ENCODE measurements at regions not wholly inside any gene's neighbourhood (a gene's known extent, or its start where the extent isn't known, plus 50 kb on each side); places are given as distances from the start of the nearest gene placed in this dataset.

- H3K27ac ChIP-seq, result no peak overlapping the region
- intact Hi-C loops (cut with DNase I), result no loop called here
- DNase-seq (no peak), ATAC-seq (no peak)
- 26 to 28% methylated on average over 3 of the region's 3 CpGs for WGBS, 2 donors
- TF ChIP-seq POLR2A (IDR thresholded peaks at IDR 0.05) (no peak), CTCF (IDR thresholded peaks at IDR 0.05) (no peak)
- H3K9me3 ChIP-seq, result no peaks in the 10 kb centered on the region
- no peaks in the 10 kb centered on the region for H3K27me3 ChIP-seq
- H3K4me3 ChIP-seq, result no peak overlapping the region
- no peaks in the 10 kb centered on the region for H3K4me1 ChIP-seq
- no peaks in the 10 kb centered on the region for H3K36me3 ChIP-seq (replicated peaks in 1 of 2; ENCODE audit: insufficient read depth in 1 of 2, low read depth in 2 of 2)
These were observed 406.4 kb downstream of the SNAPC1 start for GRCh38 chr14:62168564-62169155.

DNA sequence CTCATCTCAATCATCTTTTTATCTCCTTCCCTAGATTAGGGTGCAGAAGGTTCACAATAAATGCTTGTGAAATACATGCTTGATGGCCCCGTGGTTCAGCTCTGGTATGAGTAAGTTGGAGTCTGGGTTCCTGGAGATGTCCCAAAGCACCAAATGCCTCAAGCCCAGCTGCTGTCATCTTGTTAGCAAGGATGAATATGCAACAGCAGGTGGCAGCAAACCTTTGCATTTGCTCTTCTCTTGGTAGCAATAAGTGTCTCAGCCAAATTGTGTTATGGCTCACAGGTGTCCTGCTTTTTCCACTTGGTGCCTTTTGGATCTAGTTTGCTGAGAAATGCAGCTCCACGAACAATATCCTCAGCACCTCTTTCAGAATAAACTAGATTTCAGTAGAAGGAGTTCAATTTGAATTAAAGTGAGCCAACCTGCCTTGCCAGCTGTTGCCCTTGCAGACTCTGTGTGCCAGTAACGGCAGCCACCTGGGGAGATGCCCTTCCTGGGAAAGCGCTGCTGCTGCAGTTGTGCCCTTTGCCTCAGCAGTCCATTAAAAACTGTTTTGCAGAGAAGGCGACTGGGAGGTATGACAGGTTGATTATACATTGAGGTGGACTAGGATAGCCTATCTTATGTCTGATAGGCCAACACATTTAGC is 417.3 kb downstream of the SNAPC1 start:
- H3K4me3 ChIP-seq, result no peak overlapping the region
- no peak overlapping the region for H3K27ac ChIP-seq
- H3K9me3 ChIP-seq, result no peaks in the 10 kb centered on the region
- 23 to 31% methylated on average over 5 of the region's 5 CpGs for WGBS, 2 donors
- DNase-seq, result peak; percentile 69 to 79 (median 72)
- H3K36me3 ChIP-seq (replicated peaks in 1 of 2; ENCODE audit: insufficient read depth in 1 of 2, low read depth in 2 of 2), result no peaks in the 10 kb centered on the region
- no peaks in the 10 kb centered on the region for H3K4me1 ChIP-seq
- peak; percentile 67 for ATAC-seq
- no peaks in the 10 kb centered on the region for H3K27me3 ChIP-seq
- TF ChIP-seq POLR2A (IDR thresholded peaks at IDR 0.05) (no peak), CTCF (IDR thresholded peaks at IDR 0.05) (peak; percentile 14 to 73 (median 65))
- intact Hi-C loops (cut with DNase I), result loop anchor here (10.0 kb wide), 1 partner anchor 855 kb away; no protein-coding TSS in a partner anchor

DNA sequence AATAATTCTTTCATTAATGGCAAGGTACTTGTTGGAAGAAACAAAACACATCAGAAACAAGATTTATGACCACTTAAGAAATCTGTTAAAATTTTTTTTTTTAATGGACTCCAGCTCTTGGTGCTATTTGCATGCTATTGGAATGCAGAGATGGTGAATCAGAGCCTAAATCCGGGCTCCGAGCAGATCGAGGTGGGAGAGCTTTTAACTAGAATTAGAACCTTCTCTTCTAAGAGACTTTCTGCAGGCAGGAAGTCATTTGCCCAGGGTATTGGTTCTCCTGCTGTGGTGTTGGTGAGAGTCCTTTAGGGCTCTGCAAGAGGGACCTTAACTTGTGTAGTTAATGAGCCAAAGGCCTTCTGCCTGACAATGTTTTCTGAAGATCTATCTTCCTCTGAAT is 419.4 kb downstream of the SNAPC1 start:
- WGBS, 2 donors, result 60 to 71% methylated on average over 3 of the region's 3 CpGs
- no peak for TF ChIP-seq CTCF (IDR thresholded peaks at IDR 0.05)
- TF ChIP-seq POLR2A (IDR thresholded peaks at IDR 0.05), result no peak
- H3K4me3 ChIP-seq, result no peak overlapping the region
- DNase-seq, result no peak
- no peaks in the 10 kb centered on the region for H3K27me3 ChIP-seq
- no peak overlapping the region for H3K27ac ChIP-seq
- H3K9me3 ChIP-seq, result no peaks in the 10 kb centered on the region
- no peaks in the 10 kb centered on the region for H3K4me1 ChIP-seq
- intact Hi-C loops (cut with DNase I), result loop anchor here (10.0 kb wide), 1 partner anchor 853 kb away; no protein-coding TSS in a partner anchor
- no peak for ATAC-seq
- no peaks in the 10 kb centered on the region for H3K36me3 ChIP-seq (replicated peaks in 1 of 2; ENCODE audit: insufficient read depth in 1 of 2, low read depth in 2 of 2)

DNA sequence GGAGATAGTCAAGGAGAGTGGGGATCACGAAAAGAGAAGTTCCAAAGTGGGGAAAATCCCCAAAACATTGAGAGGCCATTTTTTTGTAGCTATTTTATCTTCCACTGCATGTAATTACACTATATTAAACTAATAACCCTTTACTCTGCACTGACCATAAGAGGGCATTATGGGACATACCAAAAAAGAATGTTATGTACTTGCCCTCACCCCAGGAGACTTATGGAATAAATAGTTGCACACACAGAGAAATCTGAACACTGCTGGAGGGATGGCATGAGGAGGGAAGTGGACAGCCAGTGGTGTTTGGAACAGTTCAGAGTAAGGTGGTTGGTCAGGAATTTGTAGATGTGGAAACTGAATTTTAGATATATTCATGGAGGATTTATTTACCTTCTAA is 422.9 kb downstream of the SNAPC1 start:
- intact Hi-C loops (cut with DNase I), result loop anchor here (10.0 kb wide), 1 partner anchor 850 kb away; no protein-coding TSS in a partner anchor
- TF ChIP-seq POLR2A (IDR thresholded peaks at IDR 0.05) (no peak), CTCF (IDR thresholded peaks at IDR 0.05) (no peak)
- Histone ChIP-seq H3K4me3 (no peak overlapping the region), H3K27ac (no peak overlapping the region), H3K36me3 (replicated peaks in 1 of 2; ENCODE audit: insufficient read depth in 1 of 2, low read depth in 2 of 2) (no peaks in the 10 kb centered on the region), H3K9me3 (no peaks in the 10 kb centered on the region), H3K27me3 (no peaks in the 10 kb centered on the region), H3K4me1 (no peaks in the 10 kb centered on the region)
- ATAC-seq, result no peak
- DNase-seq, result no peak
- 33 to 45% methylated on average over 1 of the region's 1 CpG for WGBS, 2 donors

Data from body of pancreas (tissue), 4 donors.